ENCODE measurements at regions not wholly inside any gene's neighbourhood (a gene's known extent, or its start where the extent isn't known, plus 50 kb on each side); places are given as distances from the start of the nearest gene placed in this dataset.
"Not testable (repeated sequence)": the region's sequence is repeated elsewhere in the genome, so short reads cannot be mapped to it uniquely, and the experiment has no call there.

GRCh38 chr12:111247083-111247783, 121.7 kb downstream of the PHETA1 start:
- DNase-seq = no peak

DNA sequence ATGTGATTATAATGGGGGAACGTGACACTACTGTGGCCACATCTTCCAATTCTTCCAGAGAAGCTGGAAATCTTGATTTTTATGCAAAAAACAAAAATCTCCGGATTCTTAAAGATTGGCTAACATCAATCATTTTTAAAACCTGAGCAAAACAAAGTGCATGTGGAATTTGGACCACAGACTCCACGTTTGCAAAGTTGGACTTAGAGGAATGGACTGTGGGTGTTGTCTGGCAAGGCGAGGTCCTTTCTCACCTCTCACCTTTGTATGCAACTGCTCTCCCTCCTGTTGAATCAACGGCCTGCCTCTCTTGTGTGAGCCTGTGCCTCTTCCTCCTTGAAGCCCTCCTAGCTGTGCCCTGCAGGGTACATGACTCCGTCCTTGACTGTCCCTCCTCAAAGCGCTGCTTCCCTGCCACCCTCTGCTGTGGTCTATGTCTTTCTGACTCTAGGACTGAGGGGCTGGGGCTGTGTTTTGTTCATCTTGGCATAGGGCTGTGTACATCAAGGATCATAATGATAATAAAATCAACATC, 122.4 kb downstream of the PHETA1 start:
- DNase-seq = no peak

DNA sequence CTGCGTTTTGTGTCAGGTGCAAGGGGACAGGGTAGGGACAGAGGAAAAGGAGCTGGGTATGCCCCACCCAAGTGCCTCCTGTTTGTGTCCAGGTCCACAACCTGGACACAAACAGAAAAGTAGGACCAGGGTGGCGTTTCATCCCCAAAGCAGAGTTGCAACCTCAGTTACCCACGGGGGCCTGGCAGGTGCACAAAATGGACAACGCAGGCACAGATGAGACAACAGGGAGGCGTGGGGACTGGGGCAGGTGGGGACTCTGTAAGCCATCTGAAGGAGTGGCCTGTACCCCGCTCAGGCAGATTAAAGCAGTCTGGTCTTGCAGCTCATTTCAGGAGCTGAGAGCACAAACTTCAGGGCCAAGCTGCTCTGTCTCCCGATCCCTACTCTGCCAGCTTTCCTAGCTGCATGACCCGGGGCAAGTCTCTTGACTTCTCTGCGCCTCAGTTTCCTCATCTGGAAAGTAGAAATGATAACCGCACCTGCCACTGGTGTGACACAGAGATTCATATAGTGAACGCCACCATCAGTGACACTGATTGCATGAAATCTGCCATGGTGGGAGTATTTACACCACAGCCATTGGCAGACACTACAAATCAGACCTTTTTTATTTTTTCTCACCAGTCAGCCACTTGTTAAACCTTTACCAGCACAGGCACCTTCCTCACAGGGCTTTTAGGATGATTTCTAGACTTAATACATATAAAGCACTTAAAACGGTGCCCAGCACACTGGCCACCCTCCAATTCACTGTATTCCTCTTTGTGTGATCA, 123.0 kb downstream of the PHETA1 start:
- DNase-seq = no peak

DNA sequence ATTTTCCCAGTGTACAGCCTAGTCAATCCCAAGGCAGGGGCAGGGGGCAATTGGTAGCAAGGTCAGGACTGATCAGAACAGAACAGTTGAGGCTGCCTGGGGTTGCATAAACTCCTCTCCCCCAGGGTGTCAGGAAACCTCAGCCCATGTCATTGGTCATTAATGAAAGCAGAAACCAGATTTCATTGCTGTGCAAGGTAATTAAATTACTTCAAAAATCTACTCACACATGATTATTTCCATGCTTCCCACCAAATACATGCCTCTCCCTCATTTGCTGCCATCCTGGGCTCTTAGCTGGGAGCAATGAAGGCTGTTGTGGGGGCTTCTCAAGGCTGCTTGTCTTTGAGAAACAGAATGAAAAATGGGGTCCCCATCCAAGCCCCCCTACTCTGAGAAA, 124.2 kb downstream of the PHETA1 start:
- DNase-seq = no peak

- not testable (repeated sequence) for DNase-seq
These were observed 126.1 kb downstream of the PHETA1 start for GRCh38 chr12:111242817-111243216.

GRCh38 chr12:111242184-111242583, 126.7 kb downstream of the PHETA1 start:
- no peak for DNase-seq

DNA sequence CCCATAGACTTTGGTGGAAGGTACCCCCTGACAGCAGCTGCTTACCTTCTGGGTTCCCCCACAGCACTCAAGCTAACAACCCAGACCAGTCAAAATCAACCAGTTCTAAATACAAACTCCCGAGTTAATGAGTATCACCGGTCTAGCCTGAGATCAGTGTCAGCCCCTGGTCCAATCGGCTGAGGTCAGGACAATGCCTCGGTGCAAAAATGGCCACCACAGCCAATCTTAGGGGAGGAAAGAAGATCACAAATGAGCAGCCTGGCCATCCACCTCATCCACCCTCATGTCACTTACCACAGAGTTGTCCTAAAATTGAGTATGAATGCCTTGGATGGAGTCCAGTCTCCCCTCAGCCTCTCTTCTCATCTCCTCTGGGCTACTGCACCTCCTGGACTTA, 128.5 kb downstream of the PHETA1 start:
- DNase-seq = no peak

GRCh38 chr12:111239235-111239634, 129.7 kb downstream of the PHETA1 start:
- no peak for DNase-seq

DNA sequence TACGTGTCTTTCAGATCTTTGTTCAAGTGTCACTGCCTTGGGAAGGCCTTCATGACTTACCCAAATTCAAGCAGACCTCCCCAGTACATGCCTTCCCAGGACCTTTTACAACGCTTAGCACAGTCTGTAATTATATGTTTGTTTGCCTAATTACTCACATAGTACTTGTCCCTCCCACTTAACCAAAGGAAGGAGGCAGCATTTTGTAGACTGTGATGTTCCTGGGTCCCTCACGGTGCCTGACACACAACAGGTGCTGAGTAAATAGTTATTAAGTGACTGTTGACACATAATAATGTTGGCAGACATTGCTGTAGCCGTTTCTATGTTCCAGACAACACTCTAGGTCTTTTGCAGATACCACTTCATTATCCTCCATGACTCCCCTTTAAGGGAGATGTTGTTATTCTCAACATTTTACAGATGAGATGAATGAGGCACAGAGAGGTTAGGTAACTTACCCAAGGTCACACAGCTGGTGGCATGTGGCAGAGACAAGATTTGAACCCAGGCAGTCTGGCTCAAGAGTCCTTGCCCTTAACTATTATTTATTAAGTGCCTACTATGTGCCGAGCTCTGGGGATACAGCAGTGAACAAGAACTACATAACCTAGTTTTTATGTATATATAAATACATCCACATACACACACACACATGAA, 130.7 kb downstream of the PHETA1 start:
- DNase-seq = no peak

GRCh38 chr12:111234491-111234890, 134.4 kb downstream of the PHETA1 start:
- not testable (repeated sequence) for DNase-seq

GRCh38 chr12:111233786-111234185, 135.1 kb downstream of the PHETA1 start:
- no peak for DNase-seq

GRCh38 chr12:111230649-111231048, 138.2 kb downstream of the PHETA1 start:
- no peak for DNase-seq

- no peak for DNase-seq
These were observed 139.8 kb downstream of the PHETA1 start for GRCh38 chr12:111228916-111229666.

DNA sequence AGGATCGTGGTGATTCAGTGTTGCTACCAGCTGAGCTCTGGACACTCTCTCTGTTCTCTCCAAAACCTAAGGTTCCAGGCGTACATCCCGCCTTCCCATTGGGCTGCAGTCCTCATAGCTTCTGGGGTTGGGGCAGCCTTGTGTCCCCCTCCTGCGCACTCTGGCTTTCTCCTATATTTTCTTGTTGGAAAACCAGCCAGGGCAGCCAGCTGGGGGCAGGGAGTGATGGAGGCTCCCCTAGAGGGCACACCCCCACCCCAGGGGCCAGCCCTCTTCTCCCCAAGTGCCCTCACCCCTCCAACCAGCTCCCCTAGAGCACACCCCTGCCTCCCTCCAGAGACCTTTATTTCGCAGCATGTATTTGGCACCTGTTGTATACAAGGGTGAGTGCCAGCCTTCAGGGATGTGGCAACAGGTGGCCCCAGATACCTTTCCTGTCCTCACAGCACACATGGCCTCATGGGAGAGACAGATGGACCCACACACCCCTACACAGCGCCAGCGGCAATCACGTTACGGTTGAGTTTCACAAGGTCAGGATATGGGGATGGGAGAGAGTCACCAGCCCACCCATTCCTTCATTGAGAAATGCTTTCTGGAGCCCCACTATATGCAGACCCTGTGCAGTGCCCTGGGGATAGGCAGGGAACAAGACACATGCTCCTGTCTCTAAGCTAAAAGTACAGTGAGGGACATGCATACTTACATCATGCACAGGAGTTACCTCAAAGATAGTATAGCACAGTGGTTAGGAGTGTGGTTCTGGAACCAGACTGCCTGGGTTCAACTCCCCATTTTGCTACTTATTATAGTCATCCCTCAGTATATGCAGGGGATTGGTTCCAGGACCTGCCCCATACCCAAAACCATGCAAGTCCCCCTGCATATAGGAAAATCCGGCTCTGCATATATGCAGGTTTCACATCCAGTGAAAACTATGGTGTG, 141.1 kb downstream of the PHETA1 start:
- DNase-seq = no peak

- DNase-seq = no peak
These were observed 142.2 kb downstream of the PHETA1 start for GRCh38 chr12:111226680-111227079.

GRCh38 chr12:111225307-111225706, 143.6 kb downstream of the PHETA1 start:
- DNase-seq = no peak

- DNase-seq = no peak
These were observed 144.5 kb downstream of the PHETA1 start for GRCh38 chr12:111224186-111225066.

DNA sequence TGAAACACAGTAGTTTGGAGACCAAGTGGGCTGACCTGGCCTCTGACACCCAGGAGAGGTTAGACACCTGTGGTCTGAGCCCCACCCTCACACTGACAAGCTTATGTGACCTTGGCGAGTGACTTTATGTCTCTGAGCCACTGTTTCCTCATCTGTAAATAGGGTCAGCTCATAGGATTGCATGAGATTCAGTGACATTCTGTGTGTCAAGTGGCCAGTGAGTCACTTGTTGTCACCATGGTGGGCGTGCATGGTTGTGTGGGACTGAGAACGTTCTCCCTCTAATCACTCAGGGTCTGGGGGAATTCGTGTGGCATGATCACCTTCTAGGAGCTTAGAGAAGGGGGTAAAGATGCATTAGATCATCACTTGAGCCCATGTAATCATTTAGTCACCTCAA, 146.4 kb downstream of the PHETA1 start:
- no peak for DNase-seq

GRCh38 chr12:111222027-111222414, 146.9 kb downstream of the PHETA1 start:
- DNase-seq = no peak
